H9 (cell line): ENCODE measurements at regions not wholly inside any gene's neighbourhood (a gene's known extent, or its start where the extent isn't known, plus 50 kb on each side); places are given as distances from the start of the nearest gene placed in this dataset.

Source experiments
- DNase-seq: peaks from one replicate; pipeline ENCODE4 v3.0.0-alpha.2; 2017
- H2AFZ ChIP-seq: one replicate; pipeline ENCODE4 v1.6.1; 2013; ENCODE audit warnings: mild to moderate bottlenecking, low read length, control low read depth, moderate library complexity
- H2AK5ac ChIP-seq: 2 replicates; pipeline ENCODE4 v1.6.1; 2013; ENCODE audit warnings: low read length, control low read depth, mixed read lengths; ENCODE audit not compliant: insufficient read length
- H2BK120ac ChIP-seq: one replicate; pipeline ENCODE4 v1.6.1; 2013; ENCODE audit warnings: low read depth, mild to moderate bottlenecking, low read length, control low read depth, inconsistent platforms; ENCODE audit not compliant: poor library complexity, severe bottlenecking
- H2BK12ac ChIP-seq: 2 replicates; pipeline ENCODE4 v1.6.1; 2013; ENCODE audit warnings: low read length, control low read depth, mixed read lengths, low read depth; ENCODE audit not compliant: insufficient read length
- H2BK15ac ChIP-seq: 2 replicates; pipeline ENCODE4 v1.6.1; 2013; ENCODE audit warnings: low read depth, low read length, control low read depth
- H2BK20ac ChIP-seq: one replicate; pipeline ENCODE4 v1.6.1; 2013; ENCODE audit warnings: low read depth, mild to moderate bottlenecking, low read length, control low read depth, inconsistent platforms; ENCODE audit not compliant: poor library complexity, severe bottlenecking
- H2BK5ac ChIP-seq: 2 replicates; pipeline ENCODE4 v1.6.1; 2013; ENCODE audit warnings: low read length, control low read depth, mixed read lengths; ENCODE audit not compliant: insufficient read length
- H3K14ac ChIP-seq: 2 replicates; pipeline ENCODE4 v1.6.1; 2013; ENCODE audit warnings: low read length, control low read depth; ENCODE audit not compliant: insufficient read depth
- H3K18ac ChIP-seq: 2 replicates; pipeline ENCODE4 v1.6.1; 2013; ENCODE audit warnings: low read depth, mild to moderate bottlenecking, mixed read lengths, low read length, control low read depth; ENCODE audit not compliant: insufficient read length
- H3K23ac ChIP-seq: 2 replicates; pipeline ENCODE4 v1.6.1; 2013; ENCODE audit warnings: low read length, control low read depth, mixed read lengths, low read depth; ENCODE audit not compliant: insufficient read length
- H3K23me2 ChIP-seq: 2 replicates; pipeline ENCODE4 v1.6.1; 2013; ENCODE audit warnings: low read depth, mild to moderate bottlenecking, mixed read lengths, low read length, control low read depth; ENCODE audit not compliant: insufficient read length, poor library complexity, severe bottlenecking
- H3K27ac ChIP-seq: 2 replicates; pipeline ENCODE4 v1.5.1; 2013; ENCODE audit warnings: low read length, control low read depth, mixed read lengths, low read depth; ENCODE audit not compliant: insufficient read length
- H3K27me3 ChIP-seq: 2 replicates; pipeline ENCODE4 v1.6.1; 2013; ENCODE audit warnings: low read length, control low read depth, inconsistent platforms; ENCODE audit not compliant: insufficient read depth
- H3K4ac ChIP-seq: 2 replicates; pipeline ENCODE4 v1.6.1; 2013; ENCODE audit warnings: low read depth, mild to moderate bottlenecking, control low read depth, inconsistent platforms, low read length, moderate library complexity
- H3K4me1 ChIP-seq: 2 replicates; pipeline ENCODE4 v1.6.1; 2013; ENCODE audit warnings: low read length, control low read depth, inconsistent platforms; ENCODE audit not compliant: insufficient read depth
- H3K4me2 ChIP-seq: 2 replicates; pipeline ENCODE4 v1.6.1; 2013; ENCODE audit warnings: low read length, control low read depth, mixed read lengths; ENCODE audit not compliant: insufficient read length, insufficient read depth
- H3K56ac ChIP-seq: 2 replicates; pipeline ENCODE4 v1.6.1; 2013; ENCODE audit warnings: low read depth, mild to moderate bottlenecking, mixed read lengths, low read length, control low read depth; ENCODE audit not compliant: insufficient read length
- H3K79me1 ChIP-seq: 2 replicates; pipeline ENCODE4 v1.6.1; 2013; ENCODE audit warnings: low read depth, mild to moderate bottlenecking, moderate library complexity, low read length, control low read depth, inconsistent platforms; ENCODE audit not compliant: insufficient read depth, poor library complexity, severe bottlenecking
- H3K79me2 ChIP-seq: 2 replicates; pipeline ENCODE4 v1.6.1; 2013; ENCODE audit warnings: low read length, control low read depth, inconsistent platforms; ENCODE audit not compliant: insufficient read depth
- H3K9ac ChIP-seq: 2 replicates; pipeline ENCODE4 v1.6.1; 2013; ENCODE audit warnings: low read length, control low read depth, mixed read lengths; ENCODE audit not compliant: insufficient read length; ENCODE audit errors: extremely low read depth
- H3K9me3 ChIP-seq: one replicate; pipeline ENCODE4 v1.6.1; 2013; ENCODE audit warnings: low read depth, low read length, inconsistent platforms; ENCODE audit not compliant: control insufficient read depth
- H3T11ph ChIP-seq: one replicate; pipeline ENCODE4 v1.6.1; 2013; ENCODE audit warnings: mild to moderate bottlenecking, low read length, control low read depth, inconsistent platforms
- H4K20me1 ChIP-seq: one replicate; pipeline ENCODE4 v1.6.1; 2013; ENCODE audit not compliant: control insufficient read depth, insufficient read length, insufficient read depth
- H4K5ac ChIP-seq: 2 replicates; pipeline ENCODE4 v1.6.1; 2013; ENCODE audit warnings: low read depth, mild to moderate bottlenecking, mixed read lengths, low read length, control low read depth; ENCODE audit not compliant: insufficient read length
- H4K8ac ChIP-seq: replicated peaks from 2 replicates; pipeline ENCODE4 v1.6.1; 2013; ENCODE audit warnings: low read length, control low read depth, mixed read lengths, low read depth; ENCODE audit not compliant: insufficient read length
- H4K91ac ChIP-seq: 2 replicates; pipeline ENCODE4 v1.6.1; 2013; ENCODE audit warnings: low read depth, mild to moderate bottlenecking, moderate library complexity, mixed read lengths, low read length, control low read depth; ENCODE audit not compliant: insufficient read length
- H3K27ac Mint-ChIP-seq, 3 experiments: 2 replicates in 2 of 3; 3 replicates in 1 of 3; pipeline ENCODE4 v1.8.0; 2020 to 2021; ENCODE audit warnings: mixed read lengths in 3 of 3, mild to moderate bottlenecking in 1 of 3, moderate library complexity in 1 of 3
- H3K27me3 Mint-ChIP-seq: 2 replicates; pipeline ENCODE4 v1.8.0; 2021; ENCODE audit warnings: low read depth, mild to moderate bottlenecking, moderate library complexity, mixed read lengths
- H3K36me3 Mint-ChIP-seq, 3 experiments: 2 replicates in 2 of 3; 3 replicates in 1 of 3; pipeline ENCODE4 v1.8.0; 2020 to 2021; ENCODE audit warnings: low read depth in 3 of 3, mixed read lengths in 3 of 3; ENCODE audit not compliant: insufficient read depth in 1 of 3
- H3K4me1 Mint-ChIP-seq, 2 experiments: 2 replicates each; pipeline ENCODE4 v1.8.0; 2020; ENCODE audit warnings: mixed read lengths in 2 of 2
- H3K4me3 Mint-ChIP-seq, 2 experiments: 2 replicates in 1 of 2; 3 replicates in 1 of 2; pipeline ENCODE4 v1.8.0; 2020 to 2021; ENCODE audit warnings: mild to moderate bottlenecking in 2 of 2, mixed read lengths in 2 of 2, moderate library complexity in 1 of 2
- H3K9me3 Mint-ChIP-seq, 2 experiments: 2 replicates in 1 of 2; 3 replicates in 1 of 2; pipeline ENCODE4 v1.8.0; 2020; ENCODE audit warnings: mild to moderate bottlenecking in 2 of 2, mixed read lengths in 2 of 2, moderate library complexity in 1 of 2
- TF ChIP-seq, protein P1 (sequence below): fragments of 200-600 bp; sonication (generic); conservative IDR thresholded peaks from 3 replicates; pipeline ENCODE4 v1.8.0; 2021; ENCODE audit warnings: antibody characterized with exemption, mild to moderate bottlenecking

- no peak overlapping the region for H3K56ac ChIP-seq
- no peaks in the 10 kb centered on the region for H3K4me1 ChIP-seq
- H3K9ac ChIP-seq, result no peak overlapping the region
- no peak overlapping the region for H3K27ac ChIP-seq
- Mint-ChIP-seq H3K36me3 (no peaks in the 10 kb centered on the region), H3K9me3 (no peaks in the 10 kb centered on the region), H3K4me1 (peaks cover 3 to 8% of the 10 kb centered on the region in 2 experiments), H3K27ac (no peak overlapping the region; a peak in 1 of 7 replicates), H3K27me3 (no peaks in the 10 kb centered on the region), H3K4me3 (no peak overlapping the region)
- TF ChIP-seq, protein P1, sequence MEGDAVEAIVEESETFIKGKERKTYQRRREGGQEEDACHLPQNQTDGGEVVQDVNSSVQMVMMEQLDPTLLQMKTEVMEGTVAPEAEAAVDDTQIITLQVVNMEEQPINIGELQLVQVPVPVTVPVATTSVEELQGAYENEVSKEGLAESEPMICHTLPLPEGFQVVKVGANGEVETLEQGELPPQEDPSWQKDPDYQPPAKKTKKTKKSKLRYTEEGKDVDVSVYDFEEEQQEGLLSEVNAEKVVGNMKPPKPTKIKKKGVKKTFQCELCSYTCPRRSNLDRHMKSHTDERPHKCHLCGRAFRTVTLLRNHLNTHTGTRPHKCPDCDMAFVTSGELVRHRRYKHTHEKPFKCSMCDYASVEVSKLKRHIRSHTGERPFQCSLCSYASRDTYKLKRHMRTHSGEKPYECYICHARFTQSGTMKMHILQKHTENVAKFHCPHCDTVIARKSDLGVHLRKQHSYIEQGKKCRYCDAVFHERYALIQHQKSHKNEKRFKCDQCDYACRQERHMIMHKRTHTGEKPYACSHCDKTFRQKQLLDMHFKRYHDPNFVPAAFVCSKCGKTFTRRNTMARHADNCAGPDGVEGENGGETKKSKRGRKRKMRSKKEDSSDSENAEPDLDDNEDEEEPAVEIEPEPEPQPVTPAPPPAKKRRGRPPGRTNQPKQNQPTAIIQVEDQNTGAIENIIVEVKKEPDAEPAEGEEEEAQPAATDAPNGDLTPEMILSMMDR, result no peak
- H3K9me3 ChIP-seq, result no peaks in the 10 kb centered on the region
- H3K14ac ChIP-seq, result no peak overlapping the region
- no peak overlapping the region for H2BK5ac ChIP-seq
- no peak overlapping the region for H3K4ac ChIP-seq
- H3K79me1 ChIP-seq, result no peaks in the 10 kb centered on the region
- no peak overlapping the region for H2AFZ ChIP-seq
- H3K4me2 ChIP-seq, result no peak overlapping the region
- no peaks in the 10 kb centered on the region for H3K23me2 ChIP-seq
- no peak overlapping the region for H2BK120ac ChIP-seq
- no peak overlapping the region for H2BK20ac ChIP-seq
- no peak overlapping the region for H3K18ac ChIP-seq
- H3K23ac ChIP-seq, result no peak overlapping the region
- H3K27me3 ChIP-seq, result no peaks in the 10 kb centered on the region
- no peaks in the 10 kb centered on the region for H4K20me1 ChIP-seq
- H2BK15ac ChIP-seq, result no peak overlapping the region
- no peak overlapping the region for H2AK5ac ChIP-seq
- H4K5ac ChIP-seq, result no peak overlapping the region
- H3T11ph ChIP-seq, result no peak overlapping the region
- no peak overlapping the region for H4K8ac ChIP-seq
- DNase-seq, result no peak
- H2BK12ac ChIP-seq, result no peak overlapping the region
- H4K91ac ChIP-seq, result no peak overlapping the region
- H3K79me2 ChIP-seq, result no peaks in the 10 kb centered on the region
Measured at GRCh38 chr1:97996880-97997279, 76.0 kb upstream of the DPYD start.
